GM10266 (cell line): ENCODE measurements at regions not wholly inside any gene's neighbourhood (a gene's known extent, or its start where the extent isn't known, plus 50 kb on each side); places are given as distances from the start of the nearest gene placed in this dataset.

Experiments
- DNase-seq: peaks from one replicate; pipeline ENCODE4 v3.0.0; 2012; ENCODE audit errors: extremely low spot score
- TF ChIP-seq, protein P1 (sequence below): IDR thresholded peaks from 2 replicates; pipeline ENCODE4 v1.5.1; 2012; ENCODE audit warnings: mild to moderate bottlenecking, low read depth; ENCODE audit not compliant: control insufficient read depth, insufficient read depth; ENCODE audit errors: missing control alignments

DNA sequence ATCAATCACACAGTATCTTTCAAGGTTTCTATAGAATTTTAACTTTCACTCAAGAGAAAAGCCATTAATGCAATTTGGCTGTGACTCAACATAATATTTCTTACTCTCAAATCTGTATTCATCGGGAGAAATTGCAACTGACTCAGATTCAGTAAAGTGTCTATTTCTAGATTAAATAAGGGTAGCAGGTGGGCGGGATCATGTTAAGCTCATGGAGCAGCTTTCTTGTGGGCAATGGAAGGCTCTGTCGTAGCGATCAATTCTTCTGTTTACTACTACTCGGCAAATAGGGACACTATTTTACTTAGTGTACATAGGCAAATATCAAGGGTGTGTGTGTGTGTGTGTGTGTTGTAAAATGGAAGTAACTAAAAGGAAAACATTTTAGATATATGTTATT lies 423.6 kb upstream of the NEGR1 start:
- TF ChIP-seq, protein P1, sequence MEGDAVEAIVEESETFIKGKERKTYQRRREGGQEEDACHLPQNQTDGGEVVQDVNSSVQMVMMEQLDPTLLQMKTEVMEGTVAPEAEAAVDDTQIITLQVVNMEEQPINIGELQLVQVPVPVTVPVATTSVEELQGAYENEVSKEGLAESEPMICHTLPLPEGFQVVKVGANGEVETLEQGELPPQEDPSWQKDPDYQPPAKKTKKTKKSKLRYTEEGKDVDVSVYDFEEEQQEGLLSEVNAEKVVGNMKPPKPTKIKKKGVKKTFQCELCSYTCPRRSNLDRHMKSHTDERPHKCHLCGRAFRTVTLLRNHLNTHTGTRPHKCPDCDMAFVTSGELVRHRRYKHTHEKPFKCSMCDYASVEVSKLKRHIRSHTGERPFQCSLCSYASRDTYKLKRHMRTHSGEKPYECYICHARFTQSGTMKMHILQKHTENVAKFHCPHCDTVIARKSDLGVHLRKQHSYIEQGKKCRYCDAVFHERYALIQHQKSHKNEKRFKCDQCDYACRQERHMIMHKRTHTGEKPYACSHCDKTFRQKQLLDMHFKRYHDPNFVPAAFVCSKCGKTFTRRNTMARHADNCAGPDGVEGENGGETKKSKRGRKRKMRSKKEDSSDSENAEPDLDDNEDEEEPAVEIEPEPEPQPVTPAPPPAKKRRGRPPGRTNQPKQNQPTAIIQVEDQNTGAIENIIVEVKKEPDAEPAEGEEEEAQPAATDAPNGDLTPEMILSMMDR = no peak
- no peak for DNase-seq

DNA sequence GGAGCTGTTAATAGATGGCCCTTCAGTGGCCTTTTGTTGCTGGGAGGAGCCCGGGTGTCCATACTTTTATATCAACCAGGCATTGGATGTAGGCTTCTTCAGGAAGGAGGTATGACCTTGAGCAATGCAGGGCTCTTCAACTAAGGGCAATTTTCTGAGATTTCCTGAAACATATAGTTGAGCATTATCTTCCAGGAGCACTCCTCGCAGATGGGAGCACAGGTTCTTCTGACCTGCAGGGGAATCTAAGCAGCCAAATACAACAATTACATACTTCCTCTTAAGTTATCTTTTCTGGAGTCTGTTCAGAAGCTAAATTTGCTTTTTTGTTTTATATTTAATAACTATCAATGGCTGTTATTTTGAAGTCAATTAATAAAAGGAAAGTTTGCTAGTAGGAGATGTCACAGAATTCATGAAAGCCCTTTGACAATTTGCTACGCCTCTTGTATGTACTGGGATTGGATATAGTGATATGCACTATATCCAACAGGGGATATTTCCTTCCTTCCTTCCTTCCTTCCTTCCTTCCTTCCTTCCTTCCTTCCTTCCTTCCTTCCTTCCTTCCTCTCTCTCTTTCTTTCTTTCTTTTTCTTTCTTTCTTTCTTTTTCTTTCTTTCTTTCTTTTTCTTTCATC lies 422.6 kb upstream of the NEGR1 start:
- TF ChIP-seq, protein P1 = no peak
- no peak for DNase-seq

DNA sequence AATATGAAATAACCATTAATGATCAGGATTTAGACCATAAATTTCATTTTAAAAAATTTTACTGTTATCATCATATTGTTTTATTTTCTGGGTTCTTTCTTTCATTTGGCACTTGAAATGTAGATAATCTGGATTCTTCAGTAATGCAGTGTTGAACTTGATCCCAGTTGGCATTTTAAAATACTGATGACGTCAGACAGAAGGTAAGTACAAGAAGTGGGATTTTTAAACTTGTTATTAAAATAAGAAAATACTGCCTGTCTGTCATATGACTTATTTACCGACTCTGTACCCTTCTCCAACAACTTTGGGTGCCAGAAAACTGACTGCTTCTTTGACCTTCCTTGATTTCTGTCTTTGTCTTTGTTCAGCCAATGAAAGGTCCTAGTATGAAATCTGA lies 415.1 kb upstream of the NEGR1 start:
- no peak for DNase-seq
- TF ChIP-seq, protein P1 = no peak

DNA sequence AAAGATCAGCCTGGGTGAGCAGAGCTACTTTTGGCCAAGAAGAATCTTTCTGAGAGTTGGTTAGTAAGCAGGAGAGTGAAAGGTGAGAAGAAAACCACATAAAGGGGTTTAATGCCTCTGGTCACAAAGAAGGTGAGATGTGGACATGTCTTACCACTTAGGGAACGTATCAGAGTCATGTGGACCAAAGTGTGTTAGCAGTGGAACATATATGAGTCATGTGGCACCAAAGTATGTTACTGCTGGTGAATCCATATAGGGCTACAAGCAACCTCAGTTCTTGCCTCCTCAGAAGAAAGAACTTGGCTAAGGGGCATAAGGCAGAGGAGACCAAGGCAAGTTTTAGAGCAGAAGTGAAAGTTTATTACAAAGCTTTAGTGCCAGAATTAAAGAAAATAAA lies 411.6 kb upstream of the NEGR1 start:
- TF ChIP-seq, protein P1 = no peak
- DNase-seq = no peak

DNA sequence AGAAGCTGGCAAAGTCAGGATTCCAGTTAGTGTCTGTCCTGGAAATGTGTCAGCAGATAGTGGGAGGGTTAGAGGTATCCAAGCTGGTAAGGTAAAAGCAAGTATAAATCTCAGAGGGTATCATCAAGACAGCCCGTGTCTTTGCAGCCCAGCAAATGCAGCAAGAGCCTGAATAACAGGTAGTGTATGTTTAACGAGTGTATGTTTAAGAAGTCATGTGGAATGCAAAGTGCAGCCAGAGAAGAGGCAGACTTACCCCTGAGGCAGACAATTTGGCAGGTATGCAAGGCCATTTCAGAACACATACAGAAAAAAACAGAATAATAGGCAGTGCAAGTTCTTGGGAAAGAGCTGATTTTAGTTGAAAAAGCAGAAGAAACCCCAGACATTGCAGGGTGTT lies 411.0 kb upstream of the NEGR1 start:
- no peak for DNase-seq
- TF ChIP-seq, protein P1 = no peak

DNA sequence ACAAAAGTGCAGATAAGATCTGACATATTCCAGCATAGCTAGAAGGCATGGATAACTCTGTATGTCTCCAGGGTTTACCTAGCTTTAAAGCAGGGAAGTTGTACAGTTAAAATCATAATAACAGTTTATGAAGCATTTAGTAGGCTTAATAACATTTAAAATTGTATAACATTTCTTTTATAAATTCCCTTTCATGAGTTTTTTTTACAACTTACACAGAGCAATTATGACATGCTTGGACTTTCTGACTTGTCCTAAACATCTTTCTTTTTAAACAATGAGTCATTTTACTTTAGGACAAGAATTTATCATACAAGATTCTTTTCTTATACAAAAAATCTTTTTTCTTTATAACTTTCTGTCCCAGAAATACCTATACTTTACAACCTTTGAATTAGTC lies 408.5 kb upstream of the NEGR1 start:
- TF ChIP-seq, protein P1 = no peak
- no peak for DNase-seq

DNA sequence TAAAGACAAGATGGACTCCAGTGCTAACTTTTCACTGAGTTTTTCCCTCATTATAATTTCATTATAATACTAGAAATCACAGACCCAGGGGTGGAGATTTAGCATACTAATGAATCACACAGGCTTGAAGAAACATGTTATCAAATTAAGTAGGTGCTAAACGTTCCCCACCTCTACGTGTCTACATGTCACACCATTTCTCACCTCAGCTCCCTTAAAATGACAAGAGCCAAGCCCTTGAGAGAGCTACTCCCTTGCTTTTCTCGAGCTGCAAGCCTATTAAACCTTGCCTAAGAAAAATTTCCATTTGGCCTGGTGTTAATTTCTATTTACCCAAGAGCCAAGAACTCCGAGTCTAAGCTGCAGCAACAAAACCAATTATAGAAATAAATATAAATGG lies 396.3 kb upstream of the NEGR1 start:
- no peak for DNase-seq
- TF ChIP-seq, protein P1 = no peak
